ENCODE measurements at regions not wholly inside any gene's neighbourhood (a gene's known extent, or its start where the extent isn't known, plus 50 kb on each side); places are given as distances from the start of the nearest gene placed in this dataset.

GRCh38 chr5:159772698-159773061, 143.6 kb upstream of the ADRA1B start:
- no peak overlapping the region for H3K27ac ChIP-seq (ENCODE audit: low read depth, low read length)
- no peaks in the 10 kb centered on the region for H3K36me3 ChIP-seq (ENCODE audit: control insufficient read depth, insufficient read depth, low read length)
- 22% methylated on average over 4 of the region's 6 CpGs for WGBS (ENCODE audit: insufficient coverage)
- H3K27me3 ChIP-seq (ENCODE audit: control insufficient read depth, insufficient read depth, low read length), result peaks cover 2% of the 10 kb centered on the region
- H3K9me3 ChIP-seq (ENCODE audit: control insufficient read depth, insufficient read depth, low read length), result no peaks in the 10 kb centered on the region
- DNase-seq (ENCODE audit: low read depth in 4 of 6, low spot score in 6 of 6), result no peak
- H3K4me1 ChIP-seq (ENCODE audit: control insufficient read depth, insufficient read depth, low read length), result peaks cover 6% of the 10 kb centered on the region
- no peak overlapping the region for H3K4me3 ChIP-seq (ENCODE audit: low read depth, low read length)

GRCh38 chr5:159773062-159773924, 143.0 kb upstream of the ADRA1B start:
- Histone ChIP-seq H3K4me3 (ENCODE audit: low read depth, low read length) (no peak overlapping the region), H3K9me3 (ENCODE audit: control insufficient read depth, insufficient read depth, low read length) (no peaks in the 10 kb centered on the region), H3K27me3 (ENCODE audit: control insufficient read depth, insufficient read depth, low read length) (peaks cover 2% of the 10 kb centered on the region), H3K4me1 (ENCODE audit: control insufficient read depth, insufficient read depth, low read length) (peaks cover 6% of the 10 kb centered on the region), H3K27ac (ENCODE audit: low read depth, low read length) (no peak overlapping the region), H3K36me3 (ENCODE audit: control insufficient read depth, insufficient read depth, low read length) (no peaks in the 10 kb centered on the region)
- WGBS (ENCODE audit: insufficient coverage), result under 1% methylated on average over 67 of the region's 71 CpGs
- DNase-seq (ENCODE audit: low read depth in 4 of 6, low spot score in 6 of 6), result peak in 5 of 6 donors; percentile 18 to 83 (median 33)

GRCh38 chr5:159774476-159775031, 141.7 kb upstream of the ADRA1B start:
- H3K27ac ChIP-seq (ENCODE audit: low read depth, low read length), result no peak overlapping the region
- H3K4me1 ChIP-seq (ENCODE audit: control insufficient read depth, insufficient read depth, low read length), result peaks cover 6% of the 10 kb centered on the region
- H3K27me3 ChIP-seq (ENCODE audit: control insufficient read depth, insufficient read depth, low read length), result peaks cover 2% of the 10 kb centered on the region
- 87% methylated on average over 9 of the region's 9 CpGs for WGBS (ENCODE audit: insufficient coverage)
- no peak overlapping the region for H3K4me3 ChIP-seq (ENCODE audit: low read depth, low read length)
- no peaks in the 10 kb centered on the region for H3K9me3 ChIP-seq (ENCODE audit: control insufficient read depth, insufficient read depth, low read length)
- H3K36me3 ChIP-seq (ENCODE audit: control insufficient read depth, insufficient read depth, low read length), result no peaks in the 10 kb centered on the region
- no peak for DNase-seq (ENCODE audit: low read depth in 4 of 6, low spot score in 6 of 6)

- H3K36me3 ChIP-seq (ENCODE audit: control insufficient read depth, insufficient read depth, low read length), result no peaks in the 10 kb centered on the region
- peaks cover 2% of the 10 kb centered on the region for H3K27me3 ChIP-seq (ENCODE audit: control insufficient read depth, insufficient read depth, low read length)
- no peak overlapping the region for H3K4me3 ChIP-seq (ENCODE audit: low read depth, low read length)
- no peak overlapping the region for H3K27ac ChIP-seq (ENCODE audit: low read depth, low read length)
- DNase-seq (ENCODE audit: low read depth in 4 of 6, low spot score in 6 of 6), result no peak
- WGBS (ENCODE audit: insufficient coverage), result no CpG with 5 or more reads among the region's 3 CpGs
- no peaks in the 10 kb centered on the region for H3K9me3 ChIP-seq (ENCODE audit: control insufficient read depth, insufficient read depth, low read length)
- H3K4me1 ChIP-seq (ENCODE audit: control insufficient read depth, insufficient read depth, low read length), result peaks cover 6% of the 10 kb centered on the region
Observed at GRCh38 chr5:159775890-159776289, 140.4 kb upstream of the ADRA1B start.

GRCh38 chr5:159777049-159777660, 139.1 kb upstream of the ADRA1B start:
- no peaks in the 10 kb centered on the region for H3K36me3 ChIP-seq (ENCODE audit: control insufficient read depth, insufficient read depth, low read length)
- WGBS (ENCODE audit: insufficient coverage), result 78% methylated on average over 3 of the region's 9 CpGs
- H3K27ac ChIP-seq (ENCODE audit: low read depth, low read length), result no peak overlapping the region
- H3K27me3 ChIP-seq (ENCODE audit: control insufficient read depth, insufficient read depth, low read length), result peaks cover 2% of the 10 kb centered on the region
- no peak overlapping the region for H3K4me3 ChIP-seq (ENCODE audit: low read depth, low read length)
- no peaks in the 10 kb centered on the region for H3K9me3 ChIP-seq (ENCODE audit: control insufficient read depth, insufficient read depth, low read length)
- DNase-seq (ENCODE audit: low read depth in 4 of 6, low spot score in 6 of 6), result peak in 2 of 6 donors; percentile 28 to 51
- H3K4me1 ChIP-seq (ENCODE audit: control insufficient read depth, insufficient read depth, low read length), result peaks cover 6% of the 10 kb centered on the region

- Histone ChIP-seq H3K9me3 (ENCODE audit: control insufficient read depth, insufficient read depth, low read length) (no peaks in the 10 kb centered on the region), H3K27ac (ENCODE audit: low read depth, low read length) (no peak overlapping the region), H3K27me3 (ENCODE audit: control insufficient read depth, insufficient read depth, low read length) (no peaks in the 10 kb centered on the region), H3K4me3 (ENCODE audit: low read depth, low read length) (no peak overlapping the region), H3K4me1 (ENCODE audit: control insufficient read depth, insufficient read depth, low read length) (no peaks in the 10 kb centered on the region), H3K36me3 (ENCODE audit: control insufficient read depth, insufficient read depth, low read length) (no peaks in the 10 kb centered on the region)
- DNase-seq (ENCODE audit: low read depth in 4 of 6, low spot score in 6 of 6), result no peak
- 60% methylated on average over 2 of the region's 4 CpGs for WGBS (ENCODE audit: insufficient coverage)
Observed at GRCh38 chr5:159779481-159779880, 136.8 kb upstream of the ADRA1B start.

GRCh38 chr5:159780246-159780645, 136.0 kb upstream of the ADRA1B start:
- Histone ChIP-seq H3K4me1 (ENCODE audit: control insufficient read depth, insufficient read depth, low read length) (no peaks in the 10 kb centered on the region), H3K9me3 (ENCODE audit: control insufficient read depth, insufficient read depth, low read length) (no peaks in the 10 kb centered on the region), H3K4me3 (ENCODE audit: low read depth, low read length) (no peak overlapping the region), H3K36me3 (ENCODE audit: control insufficient read depth, insufficient read depth, low read length) (no peaks in the 10 kb centered on the region), H3K27ac (ENCODE audit: low read depth, low read length) (no peak overlapping the region), H3K27me3 (ENCODE audit: control insufficient read depth, insufficient read depth, low read length) (no peaks in the 10 kb centered on the region)
- no peak for DNase-seq (ENCODE audit: low read depth in 4 of 6, low spot score in 6 of 6)
- 88% methylated on average over 1 of the region's 3 CpGs for WGBS (ENCODE audit: insufficient coverage)

- no peak for DNase-seq (ENCODE audit: low read depth in 4 of 6, low spot score in 6 of 6)
- WGBS (ENCODE audit: insufficient coverage), result no CpG with 5 or more reads among the region's 3 CpGs
- H3K9me3 ChIP-seq (ENCODE audit: control insufficient read depth, insufficient read depth, low read length), result no peaks in the 10 kb centered on the region
- no peak overlapping the region for H3K27ac ChIP-seq (ENCODE audit: low read depth, low read length)
- no peaks in the 10 kb centered on the region for H3K36me3 ChIP-seq (ENCODE audit: control insufficient read depth, insufficient read depth, low read length)
- no peaks in the 10 kb centered on the region for H3K27me3 ChIP-seq (ENCODE audit: control insufficient read depth, insufficient read depth, low read length)
- H3K4me1 ChIP-seq (ENCODE audit: control insufficient read depth, insufficient read depth, low read length), result no peaks in the 10 kb centered on the region
- no peak overlapping the region for H3K4me3 ChIP-seq (ENCODE audit: low read depth, low read length)
Observed at GRCh38 chr5:159781626-159782157, 134.6 kb upstream of the ADRA1B start.

GRCh38 chr5:159782197-159782994, 133.9 kb upstream of the ADRA1B start:
- 91% methylated on average over 4 of the region's 9 CpGs for WGBS (ENCODE audit: insufficient coverage)
- Histone ChIP-seq H3K27ac (ENCODE audit: low read depth, low read length) (no peak overlapping the region), H3K4me1 (ENCODE audit: control insufficient read depth, insufficient read depth, low read length) (no peaks in the 10 kb centered on the region), H3K36me3 (ENCODE audit: control insufficient read depth, insufficient read depth, low read length) (no peaks in the 10 kb centered on the region), H3K27me3 (ENCODE audit: control insufficient read depth, insufficient read depth, low read length) (no peaks in the 10 kb centered on the region), H3K4me3 (ENCODE audit: low read depth, low read length) (no peak overlapping the region), H3K9me3 (ENCODE audit: control insufficient read depth, insufficient read depth, low read length) (no peaks in the 10 kb centered on the region)
- DNase-seq (ENCODE audit: low read depth in 4 of 6, low spot score in 6 of 6), result no peak
